ENCODE measurements at regions not wholly inside any gene's neighbourhood (a gene's known extent, or its start where the extent isn't known, plus 50 kb on each side); places are given as distances from the start of the nearest gene placed in this dataset.

GRCh38 chr16:85357924-85358505 is 245.7 kb upstream of the CIBAR2 start:
- Histone ChIP-seq H3K4me3 (ENCODE audit: low read depth in 1 of 2, low read length in 1 of 2) (no peak overlapping the region), H3K4me1 (ENCODE audit: control insufficient read depth in 1 of 2, insufficient read depth in 1 of 2, low read depth in 1 of 2, low read length in 1 of 2) (no peaks in the 10 kb centered on the region), H3K27ac (no peak overlapping the region), H3K9me3 (no peaks in the 10 kb centered on the region), H3K36me3 (no peaks in the 10 kb centered on the region), H3K27me3 (peaks cover 18% of the 10 kb centered on the region)
- TF ChIP-seq CTCF (IDR thresholded peaks at IDR 0.05), result no peak

GRCh38 chr16:85358704-85359146 is 246.5 kb upstream of the CIBAR2 start:
- TF ChIP-seq CTCF (IDR thresholded peaks at IDR 0.05), result no peak
- Histone ChIP-seq H3K9me3 (no peaks in the 10 kb centered on the region), H3K27me3 (peaks cover 13% of the 10 kb centered on the region), H3K27ac (no peak overlapping the region), H3K4me3 (ENCODE audit: low read depth in 1 of 2, low read length in 1 of 2) (no peak overlapping the region), H3K36me3 (no peaks in the 10 kb centered on the region), H3K4me1 (ENCODE audit: control insufficient read depth in 1 of 2, insufficient read depth in 1 of 2, low read depth in 1 of 2, low read length in 1 of 2) (no peaks in the 10 kb centered on the region)

GRCh38 chr16:85359147-85359822 is 247.0 kb upstream of the CIBAR2 start:
- Histone ChIP-seq H3K9me3 (no peaks in the 10 kb centered on the region), H3K36me3 (no peaks in the 10 kb centered on the region), H3K27me3 (peaks cover 7% of the 10 kb centered on the region), H3K4me3 (ENCODE audit: low read depth in 1 of 2, low read length in 1 of 2) (no peak overlapping the region), H3K4me1 (ENCODE audit: control insufficient read depth in 1 of 2, insufficient read depth in 1 of 2, low read depth in 1 of 2, low read length in 1 of 2) (no peaks in the 10 kb centered on the region), H3K27ac (no peak overlapping the region)
- TF ChIP-seq CTCF (IDR thresholded peaks at IDR 0.05), result no peak

GRCh38 chr16:85360323-85361277 is 248.3 kb upstream of the CIBAR2 start:
- no peak for TF ChIP-seq CTCF (IDR thresholded peaks at IDR 0.05)
- no peaks in the 10 kb centered on the region for H3K36me3 ChIP-seq
- H3K4me3 ChIP-seq (ENCODE audit: low read depth in 1 of 2, low read length in 1 of 2), result no peak overlapping the region
- no peaks in the 10 kb centered on the region for H3K9me3 ChIP-seq
- H3K27ac ChIP-seq, result no peak overlapping the region
- no peaks in the 10 kb centered on the region for H3K27me3 ChIP-seq
- H3K4me1 ChIP-seq (ENCODE audit: control insufficient read depth in 1 of 2, insufficient read depth in 1 of 2, low read depth in 1 of 2, low read length in 1 of 2), result no peaks in the 10 kb centered on the region

- no peaks in the 10 kb centered on the region for H3K4me1 ChIP-seq (ENCODE audit: control insufficient read depth in 1 of 2, insufficient read depth in 1 of 2, low read depth in 1 of 2, low read length in 1 of 2)
- no peaks in the 10 kb centered on the region for H3K27me3 ChIP-seq
- H3K4me3 ChIP-seq (ENCODE audit: low read depth in 1 of 2, low read length in 1 of 2), result no peak overlapping the region
- no peaks in the 10 kb centered on the region for H3K9me3 ChIP-seq
- no peaks in the 10 kb centered on the region for H3K36me3 ChIP-seq
- TF ChIP-seq CTCF (IDR thresholded peaks at IDR 0.05), result no peak
- H3K27ac ChIP-seq, result no peak overlapping the region
Observed at GRCh38 chr16:85361441-85362118, 249.3 kb upstream of the CIBAR2 start.
